WTC11 (cell line): ENCODE measurements at regions not wholly inside any gene's neighbourhood (a gene's known extent, or its start where the extent isn't known, plus 50 kb on each side); places are given as distances from the start of the nearest gene placed in this dataset.

Experiments
- ATAC-seq: fragments of 200-7000 bp; cut with Tn5 transposase; 2 replicates; pipeline ENCODE4 v1.10.0; 2021; ENCODE audit warnings: mild to moderate bottlenecking, moderate library complexity
- CTCF ChIA-PET: fragments of 300-600 bp; sonication (Branson Sonifier 250); formaldehyde crosslinking; loops from one replicate; lab custom pipeline; 2021; ENCODE audit warnings: antibody characterized with exemption; lab: Charles Lee
- POLR2A ChIA-PET: fragments of 350-600 bp; sonication (Branson Sonifier 250); formaldehyde crosslinking; loops from one replicate; lab custom pipeline; 2021; ENCODE audit warnings: antibody characterized with exemption; lab: Charles Lee
- DNase-seq: peaks from one replicate; pipeline ENCODE4 v3.0.0; 2021; ENCODE audit warnings: low spot score
- H3K27ac Mint-ChIP-seq: 2 replicates; pipeline ENCODE4 v1.8.0; 2021; ENCODE audit warnings: mixed read lengths
- H3K27me3 Mint-ChIP-seq: 2 replicates; pipeline ENCODE4 v1.8.0; 2021; ENCODE audit warnings: low read depth, mild to moderate bottlenecking, moderate library complexity, mixed read lengths
- H3K36me3 Mint-ChIP-seq: 2 replicates; pipeline ENCODE4 v1.8.0; 2021; ENCODE audit warnings: mixed read lengths
- H3K4me1 Mint-ChIP-seq: 2 replicates; pipeline ENCODE4 v1.8.0; 2022; ENCODE audit warnings: mixed read lengths
- H3K4me3 Mint-ChIP-seq: 2 replicates; pipeline ENCODE4 v1.8.0; 2021; ENCODE audit warnings: mild to moderate bottlenecking, moderate library complexity, mixed read lengths
- H3K9me3 Mint-ChIP-seq: 2 replicates; pipeline ENCODE4 v1.8.0; 2021; ENCODE audit warnings: mixed read lengths
- CBFB ChIP-seq: sonication (generic); formaldehyde crosslinking; IDR thresholded peaks from 2 replicates; pipeline ENCODE4 v1.8.1; 2022; ENCODE audit warnings: mild to moderate bottlenecking, low read depth, missing genetic modification reagents
- FOXJ3 ChIP-seq: sonication (generic); formaldehyde crosslinking; IDR thresholded peaks from 2 replicates; pipeline ENCODE4 v1.9.0; 2021; ENCODE audit warnings: missing genetic modification reagents, mild to moderate bottlenecking, borderline replicate concordance
- GABPB1 ChIP-seq: sonication (generic); formaldehyde crosslinking; IDR thresholded peaks from 2 replicates; pipeline ENCODE4 v1.8.1; 2023; ENCODE audit warnings: mild to moderate bottlenecking, missing genetic modification reagents
- MXD4 ChIP-seq: fragments of 250-450 bp; sonication (Bioruptor Pico); IDR thresholded peaks from 2 replicates; pipeline ENCODE4 v1.8.0; 2021; ENCODE audit warnings: mild to moderate bottlenecking, moderate library complexity, borderline replicate concordance
- NR2C2 ChIP-seq: sonication (generic); formaldehyde crosslinking; IDR thresholded peaks from 2 replicates; pipeline ENCODE4 v1.8.0; 2022; ENCODE audit warnings: mild to moderate bottlenecking, missing genetic modification reagents
- RELA ChIP-seq: sonication (generic); formaldehyde crosslinking; IDR thresholded peaks from 2 replicates; pipeline ENCODE4 v1.8.1; 2022; ENCODE audit warnings: missing genetic modification reagents, mild to moderate bottlenecking, borderline replicate concordance
- TP53 ChIP-seq: sonication (generic); formaldehyde crosslinking; IDR thresholded peaks from 2 replicates; pipeline ENCODE4 v1.8.1; 2023; ENCODE audit warnings: mild to moderate bottlenecking, missing genetic modification reagents
- ZBTB21 ChIP-seq: sonication (generic); formaldehyde crosslinking; IDR thresholded peaks from 2 replicates; pipeline ENCODE4 v1.8.1; 2023; ENCODE audit warnings: mild to moderate bottlenecking, missing genetic modification reagents, borderline replicate concordance
- ZNF232 ChIP-seq: sonication (generic); formaldehyde crosslinking; IDR thresholded peaks from 2 replicates; pipeline ENCODE4 v1.8.0; 2022; ENCODE audit warnings: mild to moderate bottlenecking, missing genetic modification reagents
- ZNF263 ChIP-seq: sonication (generic); formaldehyde crosslinking; IDR thresholded peaks from 2 replicates; pipeline ENCODE4 v1.8.1; 2022; ENCODE audit warnings: low read depth, mild to moderate bottlenecking, moderate library complexity, missing genetic modification reagents
- ZNF317 ChIP-seq: sonication (generic); formaldehyde crosslinking; IDR thresholded peaks from 2 replicates; pipeline ENCODE4 v1.8.1; 2023; ENCODE audit warnings: low read depth, mild to moderate bottlenecking, moderate library complexity, missing genetic modification reagents, borderline replicate concordance
- ZNF671 ChIP-seq: fragments of 250-450 bp; sonication (Bioruptor Pico); IDR thresholded peaks from 2 replicates; pipeline ENCODE4 v1.8.0; 2021; ENCODE audit warnings: mild to moderate bottlenecking
- TF ChIP-seq, protein P1 (sequence below): sonication (generic); formaldehyde crosslinking; conservative IDR thresholded peaks from 2 replicates; pipeline ENCODE4 v1.8.1; 2023; ENCODE audit warnings: mild to moderate bottlenecking, low read depth, missing genetic modification reagents, moderate library complexity
- TF ChIP-seq, protein P2 (sequence below): sonication (generic); formaldehyde crosslinking; IDR thresholded peaks from 2 replicates; pipeline ENCODE4 v1.8.0; 2022; ENCODE audit warnings: mild to moderate bottlenecking, missing genetic modification reagents
- TF ChIP-seq, protein P3 (sequence below): sonication (generic); formaldehyde crosslinking; IDR thresholded peaks from 2 replicates; pipeline ENCODE4 v1.8.1; 2023; ENCODE audit warnings: mild to moderate bottlenecking, missing genetic modification reagents, borderline replicate concordance
- TF ChIP-seq, protein P4 (sequence below): sonication (generic); formaldehyde crosslinking; IDR thresholded peaks from 2 replicates; pipeline ENCODE4 v1.8.0; 2023; ENCODE audit warnings: mild to moderate bottlenecking, missing genetic modification reagents
- TF ChIP-seq, protein P5 (sequence below): sonication (generic); formaldehyde crosslinking; IDR thresholded peaks from 2 replicates; pipeline ENCODE4 v1.8.1; 2023; ENCODE audit warnings: mild to moderate bottlenecking, missing genetic modification reagents

DNA sequence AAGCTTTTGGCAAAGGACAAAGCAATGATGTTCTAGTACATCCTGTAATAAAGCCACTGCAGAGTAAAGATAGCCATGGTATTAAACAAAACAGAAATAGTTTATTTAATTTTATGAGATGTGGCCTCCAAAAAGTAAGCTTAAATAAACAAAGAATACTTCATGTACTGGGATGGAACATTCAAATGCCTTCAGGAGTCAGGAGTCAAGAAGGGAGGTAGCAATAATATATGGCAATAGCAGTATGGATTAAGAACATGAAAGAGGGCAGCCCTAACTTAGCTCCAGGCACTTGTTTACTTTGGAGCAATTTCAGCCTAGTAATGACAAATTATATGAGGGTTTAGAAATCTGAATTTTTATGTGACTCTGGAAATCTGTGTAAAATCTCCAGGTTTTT, 343.9 kb upstream of the THRB start:
- DNase-seq (no peak), ATAC-seq (no peak)
- H3K27ac Mint-ChIP-seq, result no peak overlapping the region
- no peak overlapping the region for H3K4me3 Mint-ChIP-seq
- no peaks in the 10 kb centered on the region for H3K36me3 Mint-ChIP-seq
- ChIA-PET CTCF (no interaction called here), POLR2A (no interaction called here)
- H3K9me3 Mint-ChIP-seq, result no peaks in the 10 kb centered on the region
- peaks cover 3% of the 10 kb centered on the region; the same call in 1 of the 2 replicates for H3K27me3 Mint-ChIP-seq
- TF ChIP-seq, protein P1, sequence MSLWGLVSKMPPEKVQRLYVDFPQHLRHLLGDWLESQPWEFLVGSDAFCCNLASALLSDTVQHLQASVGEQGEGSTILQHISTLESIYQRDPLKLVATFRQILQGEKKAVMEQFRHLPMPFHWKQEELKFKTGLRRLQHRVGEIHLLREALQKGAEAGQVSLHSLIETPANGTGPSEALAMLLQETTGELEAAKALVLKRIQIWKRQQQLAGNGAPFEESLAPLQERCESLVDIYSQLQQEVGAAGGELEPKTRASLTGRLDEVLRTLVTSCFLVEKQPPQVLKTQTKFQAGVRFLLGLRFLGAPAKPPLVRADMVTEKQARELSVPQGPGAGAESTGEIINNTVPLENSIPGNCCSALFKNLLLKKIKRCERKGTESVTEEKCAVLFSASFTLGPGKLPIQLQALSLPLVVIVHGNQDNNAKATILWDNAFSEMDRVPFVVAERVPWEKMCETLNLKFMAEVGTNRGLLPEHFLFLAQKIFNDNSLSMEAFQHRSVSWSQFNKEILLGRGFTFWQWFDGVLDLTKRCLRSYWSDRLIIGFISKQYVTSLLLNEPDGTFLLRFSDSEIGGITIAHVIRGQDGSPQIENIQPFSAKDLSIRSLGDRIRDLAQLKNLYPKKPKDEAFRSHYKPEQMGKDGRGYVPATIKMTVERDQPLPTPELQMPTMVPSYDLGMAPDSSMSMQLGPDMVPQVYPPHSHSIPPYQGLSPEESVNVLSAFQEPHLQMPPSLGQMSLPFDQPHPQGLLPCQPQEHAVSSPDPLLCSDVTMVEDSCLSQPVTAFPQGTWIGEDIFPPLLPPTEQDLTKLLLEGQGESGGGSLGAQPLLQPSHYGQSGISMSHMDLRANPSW (CRISPR knock-in tag), result no peak
- TF ChIP-seq ZNF671 (CRISPR knock-in tag) (no peak), RELA (CRISPR knock-in tag) (no peak), ZNF263 (CRISPR knock-in tag) (no peak), NR2C2 (CRISPR knock-in tag) (no peak)
- peaks cover 10% of the 10 kb centered on the region for H3K4me1 Mint-ChIP-seq

DNA sequence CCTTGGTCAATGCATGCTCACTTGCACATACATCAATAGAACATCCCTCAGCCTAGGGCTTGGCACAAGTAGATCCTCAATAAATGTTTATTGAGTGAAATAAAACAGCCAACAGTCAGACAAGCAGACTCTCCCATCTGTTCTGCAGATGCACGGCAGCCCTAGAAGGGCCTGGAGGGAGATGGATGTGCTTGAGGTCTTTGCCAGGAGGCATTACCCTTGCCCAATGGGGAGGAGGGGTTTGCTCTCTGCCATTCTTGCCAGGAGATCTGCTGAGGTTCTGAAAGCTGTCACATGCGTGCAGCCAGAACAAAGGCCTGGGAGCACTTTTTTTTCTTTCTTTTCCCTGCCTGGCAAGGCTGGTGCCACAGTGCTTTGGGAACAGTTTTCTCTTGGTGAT, 349.3 kb upstream of the THRB start:
- POLR2A ChIA-PET, result no interaction called here
- Mint-ChIP-seq H3K4me3 (no peak overlapping the region), H3K27ac (no peak overlapping the region), H3K9me3 (no peaks in the 10 kb centered on the region), H3K4me1 (peaks cover 31% of the 10 kb centered on the region), H3K27me3 (no peaks in the 10 kb centered on the region), H3K36me3 (no peaks in the 10 kb centered on the region)
- CTCF ChIA-PET, result no interaction called here
- DNase-seq, result no peak
- TF ChIP-seq ZBTB21 (CRISPR knock-in tag), result no peak
- TF ChIP-seq, protein P2, sequence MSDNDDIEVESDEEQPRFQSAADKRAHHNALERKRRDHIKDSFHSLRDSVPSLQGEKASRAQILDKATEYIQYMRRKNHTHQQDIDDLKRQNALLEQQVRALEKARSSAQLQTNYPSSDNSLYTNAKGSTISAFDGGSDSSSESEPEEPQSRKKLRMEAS (CRISPR knock-in tag), result no peak
- TF ChIP-seq, protein P3, sequence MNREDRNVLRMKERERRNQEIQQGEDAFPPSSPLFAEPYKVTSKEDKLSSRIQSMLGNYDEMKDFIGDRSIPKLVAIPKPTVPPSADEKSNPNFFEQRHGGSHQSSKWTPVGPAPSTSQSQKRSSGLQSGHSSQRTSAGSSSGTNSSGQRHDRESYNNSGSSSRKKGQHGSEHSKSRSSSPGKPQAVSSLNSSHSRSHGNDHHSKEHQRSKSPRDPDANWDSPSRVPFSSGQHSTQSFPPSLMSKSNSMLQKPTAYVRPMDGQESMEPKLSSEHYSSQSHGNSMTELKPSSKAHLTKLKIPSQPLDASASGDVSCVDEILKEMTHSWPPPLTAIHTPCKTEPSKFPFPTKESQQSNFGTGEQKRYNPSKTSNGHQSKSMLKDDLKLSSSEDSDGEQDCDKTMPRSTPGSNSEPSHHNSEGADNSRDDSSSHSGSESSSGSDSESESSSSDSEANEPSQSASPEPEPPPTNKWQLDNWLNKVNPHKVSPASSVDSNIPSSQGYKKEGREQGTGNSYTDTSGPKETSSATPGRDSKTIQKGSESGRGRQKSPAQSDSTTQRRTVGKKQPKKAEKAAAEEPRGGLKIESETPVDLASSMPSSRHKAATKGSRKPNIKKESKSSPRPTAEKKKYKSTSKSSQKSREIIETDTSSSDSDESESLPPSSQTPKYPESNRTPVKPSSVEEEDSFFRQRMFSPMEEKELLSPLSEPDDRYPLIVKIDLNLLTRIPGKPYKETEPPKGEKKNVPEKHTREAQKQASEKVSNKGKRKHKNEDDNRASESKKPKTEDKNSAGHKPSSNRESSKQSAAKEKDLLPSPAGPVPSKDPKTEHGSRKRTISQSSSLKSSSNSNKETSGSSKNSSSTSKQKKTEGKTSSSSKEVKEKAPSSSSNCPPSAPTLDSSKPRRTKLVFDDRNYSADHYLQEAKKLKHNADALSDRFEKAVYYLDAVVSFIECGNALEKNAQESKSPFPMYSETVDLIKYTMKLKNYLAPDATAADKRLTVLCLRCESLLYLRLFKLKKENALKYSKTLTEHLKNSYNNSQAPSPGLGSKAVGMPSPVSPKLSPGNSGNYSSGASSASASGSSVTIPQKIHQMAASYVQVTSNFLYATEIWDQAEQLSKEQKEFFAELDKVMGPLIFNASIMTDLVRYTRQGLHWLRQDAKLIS, result no peak
- TF ChIP-seq GABPB1 (CRISPR knock-in tag), result no peak
- no peak for TF ChIP-seq MXD4
- ATAC-seq, result no peak

DNA sequence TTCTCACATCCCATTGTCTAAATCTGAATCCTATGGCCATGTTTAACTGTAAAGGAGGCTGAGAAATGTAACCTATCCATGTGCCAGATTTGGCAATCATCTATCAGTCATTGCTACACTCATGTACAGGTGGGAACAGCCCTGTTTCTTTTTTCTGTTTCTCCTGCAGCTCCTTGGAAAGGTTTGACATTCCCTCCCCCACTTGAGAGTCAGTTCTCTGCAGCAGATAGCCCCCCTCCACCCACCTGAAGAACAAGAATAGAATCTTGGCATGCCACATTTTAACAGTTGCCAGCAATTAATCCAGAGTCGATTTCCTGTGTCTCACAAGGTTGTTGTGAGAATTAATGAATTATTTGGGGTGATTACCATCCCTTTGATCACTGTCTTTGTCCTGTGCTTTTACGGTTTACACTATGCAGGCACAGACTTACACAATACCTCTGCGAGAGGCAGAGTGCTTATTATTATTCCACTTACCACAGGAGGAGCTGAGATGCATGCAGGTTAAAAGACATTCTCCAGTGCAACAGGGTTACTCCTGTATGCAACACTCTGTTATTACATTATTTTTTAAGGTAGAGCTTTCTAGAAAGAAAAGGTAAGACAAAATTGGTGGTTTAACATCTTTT, 351.0 kb upstream of the THRB start:
- DNase-seq, result no peak
- H3K27ac Mint-ChIP-seq, result no peak overlapping the region
- H3K4me1 Mint-ChIP-seq, result peaks cover 31% of the 10 kb centered on the region
- ChIA-PET POLR2A (no interaction called here), CTCF (interaction anchor here (0.5 kb wide), 1 partner anchor 116 kb away, joined by 3 read pairs; no protein-coding TSS in a partner anchor)
- ATAC-seq, result no peak
- no peaks in the 10 kb centered on the region for H3K9me3 Mint-ChIP-seq
- no peak overlapping the region for H3K4me3 Mint-ChIP-seq
- no peaks in the 10 kb centered on the region for H3K27me3 Mint-ChIP-seq
- no peaks in the 10 kb centered on the region for H3K36me3 Mint-ChIP-seq
- TF ChIP-seq, protein P4, sequence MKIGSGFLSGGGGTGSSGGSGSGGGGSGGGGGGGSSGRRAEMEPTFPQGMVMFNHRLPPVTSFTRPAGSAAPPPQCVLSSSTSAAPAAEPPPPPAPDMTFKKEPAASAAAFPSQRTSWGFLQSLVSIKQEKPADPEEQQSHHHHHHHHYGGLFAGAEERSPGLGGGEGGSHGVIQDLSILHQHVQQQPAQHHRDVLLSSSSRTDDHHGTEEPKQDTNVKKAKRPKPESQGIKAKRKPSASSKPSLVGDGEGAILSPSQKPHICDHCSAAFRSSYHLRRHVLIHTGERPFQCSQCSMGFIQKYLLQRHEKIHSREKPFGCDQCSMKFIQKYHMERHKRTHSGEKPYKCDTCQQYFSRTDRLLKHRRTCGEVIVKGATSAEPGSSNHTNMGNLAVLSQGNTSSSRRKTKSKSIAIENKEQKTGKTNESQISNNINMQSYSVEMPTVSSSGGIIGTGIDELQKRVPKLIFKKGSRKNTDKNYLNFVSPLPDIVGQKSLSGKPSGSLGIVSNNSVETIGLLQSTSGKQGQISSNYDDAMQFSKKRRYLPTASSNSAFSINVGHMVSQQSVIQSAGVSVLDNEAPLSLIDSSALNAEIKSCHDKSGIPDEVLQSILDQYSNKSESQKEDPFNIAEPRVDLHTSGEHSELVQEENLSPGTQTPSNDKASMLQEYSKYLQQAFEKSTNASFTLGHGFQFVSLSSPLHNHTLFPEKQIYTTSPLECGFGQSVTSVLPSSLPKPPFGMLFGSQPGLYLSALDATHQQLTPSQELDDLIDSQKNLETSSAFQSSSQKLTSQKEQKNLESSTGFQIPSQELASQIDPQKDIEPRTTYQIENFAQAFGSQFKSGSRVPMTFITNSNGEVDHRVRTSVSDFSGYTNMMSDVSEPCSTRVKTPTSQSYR (CRISPR knock-in tag), result no peak
- TF ChIP-seq, protein P1 (CRISPR knock-in tag), result no peak
- TF ChIP-seq FOXJ3 (CRISPR knock-in tag) (no peak), TP53 (CRISPR knock-in tag) (no peak), CBFB (CRISPR knock-in tag) (no peak), ZNF232 (CRISPR knock-in tag) (no peak), ZNF317 (CRISPR knock-in tag) (no peak), ZNF671 (CRISPR knock-in tag) (no peak)
- TF ChIP-seq, protein P5, sequence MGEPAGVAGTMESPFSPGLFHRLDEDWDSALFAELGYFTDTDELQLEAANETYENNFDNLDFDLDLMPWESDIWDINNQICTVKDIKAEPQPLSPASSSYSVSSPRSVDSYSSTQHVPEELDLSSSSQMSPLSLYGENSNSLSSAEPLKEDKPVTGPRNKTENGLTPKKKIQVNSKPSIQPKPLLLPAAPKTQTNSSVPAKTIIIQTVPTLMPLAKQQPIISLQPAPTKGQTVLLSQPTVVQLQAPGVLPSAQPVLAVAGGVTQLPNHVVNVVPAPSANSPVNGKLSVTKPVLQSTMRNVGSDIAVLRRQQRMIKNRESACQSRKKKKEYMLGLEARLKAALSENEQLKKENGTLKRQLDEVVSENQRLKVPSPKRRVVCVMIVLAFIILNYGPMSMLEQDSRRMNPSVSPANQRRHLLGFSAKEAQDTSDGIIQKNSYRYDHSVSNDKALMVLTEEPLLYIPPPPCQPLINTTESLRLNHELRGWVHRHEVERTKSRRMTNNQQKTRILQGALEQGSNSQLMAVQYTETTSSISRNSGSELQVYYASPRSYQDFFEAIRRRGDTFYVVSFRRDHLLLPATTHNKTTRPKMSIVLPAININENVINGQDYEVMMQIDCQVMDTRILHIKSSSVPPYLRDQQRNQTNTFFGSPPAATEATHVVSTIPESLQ (CRISPR knock-in tag), result no peak
